ENCODE measurements at regions not wholly inside any gene's neighbourhood (a gene's known extent, or its start where the extent isn't known, plus 50 kb on each side); places are given as distances from the start of the nearest gene placed in this dataset.

DNA sequence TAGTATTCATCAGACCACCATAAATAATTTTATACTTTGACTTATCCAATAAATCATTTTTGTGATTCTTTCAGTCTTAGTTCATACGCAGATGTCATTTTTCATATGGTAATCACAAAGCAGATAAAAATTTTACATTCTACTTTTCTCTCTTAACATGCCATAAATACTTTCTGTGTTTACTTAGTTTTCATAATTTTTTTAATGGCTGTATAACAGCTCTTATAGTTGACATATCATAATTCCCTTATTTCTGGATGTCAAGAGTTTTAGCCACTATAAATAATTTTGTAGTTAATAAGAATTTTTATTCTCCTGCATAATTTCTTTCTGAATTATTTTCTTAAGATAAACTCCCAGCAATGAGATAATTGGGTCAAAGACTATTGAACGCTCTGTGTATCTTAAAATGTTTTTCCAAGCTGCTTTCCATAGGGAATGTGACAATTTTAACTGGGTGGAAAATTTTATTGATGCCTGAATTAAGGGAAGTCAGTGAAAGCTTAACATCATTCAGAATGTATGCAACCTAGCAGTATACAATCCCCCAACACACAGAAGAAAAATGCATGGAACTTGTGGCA, 702.7 kb downstream of the EPM2A start:
- TF ChIP-seq, protein P1, sequence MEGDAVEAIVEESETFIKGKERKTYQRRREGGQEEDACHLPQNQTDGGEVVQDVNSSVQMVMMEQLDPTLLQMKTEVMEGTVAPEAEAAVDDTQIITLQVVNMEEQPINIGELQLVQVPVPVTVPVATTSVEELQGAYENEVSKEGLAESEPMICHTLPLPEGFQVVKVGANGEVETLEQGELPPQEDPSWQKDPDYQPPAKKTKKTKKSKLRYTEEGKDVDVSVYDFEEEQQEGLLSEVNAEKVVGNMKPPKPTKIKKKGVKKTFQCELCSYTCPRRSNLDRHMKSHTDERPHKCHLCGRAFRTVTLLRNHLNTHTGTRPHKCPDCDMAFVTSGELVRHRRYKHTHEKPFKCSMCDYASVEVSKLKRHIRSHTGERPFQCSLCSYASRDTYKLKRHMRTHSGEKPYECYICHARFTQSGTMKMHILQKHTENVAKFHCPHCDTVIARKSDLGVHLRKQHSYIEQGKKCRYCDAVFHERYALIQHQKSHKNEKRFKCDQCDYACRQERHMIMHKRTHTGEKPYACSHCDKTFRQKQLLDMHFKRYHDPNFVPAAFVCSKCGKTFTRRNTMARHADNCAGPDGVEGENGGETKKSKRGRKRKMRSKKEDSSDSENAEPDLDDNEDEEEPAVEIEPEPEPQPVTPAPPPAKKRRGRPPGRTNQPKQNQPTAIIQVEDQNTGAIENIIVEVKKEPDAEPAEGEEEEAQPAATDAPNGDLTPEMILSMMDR (IDR thresholded peaks at IDR 0.05): no peak
- Histone ChIP-seq H3K27me3 (replicated peaks; ENCODE audit: insufficient read depth) (no peaks in the 10 kb centered on the region), H3K36me3 (no peaks in the 10 kb centered on the region), H3K4me3 (no peak overlapping the region), H3K27ac (no peak overlapping the region), H3K9me3 (no peaks in the 10 kb centered on the region), H3K4me1 (ENCODE audit: control insufficient read depth in 1 of 2, low read depth in 2 of 2) (no peaks in the 10 kb centered on the region)
- DNase-seq (ENCODE audit: low spot score) (no peak), ATAC-seq (ENCODE audit: insufficient number of reproducible peaks, low FRiP score, low read depth) (no peak)

- no peaks in the 10 kb centered on the region for H3K27me3 ChIP-seq (replicated peaks; ENCODE audit: insufficient read depth)
- H3K9me3 ChIP-seq: no peaks in the 10 kb centered on the region
- TF ChIP-seq, protein P1 (IDR thresholded peaks at IDR 0.05): no peak
- DNase-seq (ENCODE audit: low spot score) (no peak), ATAC-seq (ENCODE audit: insufficient number of reproducible peaks, low FRiP score, low read depth) (no peak)
- no peak overlapping the region for H3K4me3 ChIP-seq
- no peaks in the 10 kb centered on the region for H3K36me3 ChIP-seq
- no peak overlapping the region for H3K27ac ChIP-seq
- H3K4me1 ChIP-seq (ENCODE audit: control insufficient read depth in 1 of 2, low read depth in 2 of 2): no peaks in the 10 kb centered on the region
Measured at GRCh38 chr6:145034664-145035063, 700.7 kb downstream of the EPM2A start.

- DNase-seq (ENCODE audit: low spot score) (no peak), ATAC-seq (ENCODE audit: insufficient number of reproducible peaks, low FRiP score, low read depth) (no peak)
- no peak overlapping the region for H3K27ac ChIP-seq
- H3K9me3 ChIP-seq: no peaks in the 10 kb centered on the region
- no peak overlapping the region for H3K4me3 ChIP-seq
- TF ChIP-seq, protein P1 (IDR thresholded peaks at IDR 0.05): no peak
- H3K27me3 ChIP-seq (replicated peaks; ENCODE audit: insufficient read depth): no peaks in the 10 kb centered on the region
- no peaks in the 10 kb centered on the region for H3K4me1 ChIP-seq (ENCODE audit: control insufficient read depth in 1 of 2, low read depth in 2 of 2)
- H3K36me3 ChIP-seq: no peaks in the 10 kb centered on the region
Measured at GRCh38 chr6:145036236-145036635, 699.1 kb downstream of the EPM2A start.

- H3K4me1 ChIP-seq (ENCODE audit: control insufficient read depth in 1 of 2, low read depth in 2 of 2): no peaks in the 10 kb centered on the region
- no peaks in the 10 kb centered on the region for H3K36me3 ChIP-seq
- no peak overlapping the region for H3K4me3 ChIP-seq
- H3K9me3 ChIP-seq: no peaks in the 10 kb centered on the region
- ATAC-seq (ENCODE audit: insufficient number of reproducible peaks, low FRiP score, low read depth) (no peak), DNase-seq (ENCODE audit: low spot score) (no peak)
- H3K27ac ChIP-seq: no peak overlapping the region
- no peaks in the 10 kb centered on the region for H3K27me3 ChIP-seq (replicated peaks; ENCODE audit: insufficient read depth)
- TF ChIP-seq, protein P1 (IDR thresholded peaks at IDR 0.05): no peak
Measured at GRCh38 chr6:145036848-145037567, 698.3 kb downstream of the EPM2A start.

GRCh38 chr6:145042559-145042958, 692.8 kb downstream of the EPM2A start:
- no peak overlapping the region for H3K27ac ChIP-seq
- no peaks in the 10 kb centered on the region for H3K36me3 ChIP-seq
- no peak for ATAC-seq (ENCODE audit: insufficient number of reproducible peaks, low FRiP score, low read depth)
- H3K4me1 ChIP-seq (ENCODE audit: control insufficient read depth in 1 of 2, low read depth in 2 of 2): no peaks in the 10 kb centered on the region
- H3K27me3 ChIP-seq (replicated peaks; ENCODE audit: insufficient read depth): no peaks in the 10 kb centered on the region
- no peak overlapping the region for H3K4me3 ChIP-seq
- DNase-seq (ENCODE audit: low spot score): no peak
- no peaks in the 10 kb centered on the region for H3K9me3 ChIP-seq
- TF ChIP-seq, protein P1 (IDR thresholded peaks at IDR 0.05): no peak
